ENCODE measurements at regions not wholly inside any gene's neighbourhood (a gene's known extent, or its start where the extent isn't known, plus 50 kb on each side); places are given as distances from the start of the nearest gene placed in this dataset.

- ATAC-seq (no peak), FAIRE-seq (no peak), DNase-seq (ENCODE audit: low spot score) (no peak)
- no TSS peak for BruUV-seq (replicated peaks)
- TF ChIP-seq ZFX (CRISPR knock-in tag; IDR thresholded peaks at IDR 0.05; ENCODE audit: low read depth), result no peak
- no peak for TF ChIP-seq THRA (CRISPR knock-in tag; IDR thresholded peaks at IDR 0.05; ENCODE audit: borderline replicate concordance)
- TF ChIP-seq BCL3 (CRISPR knock-in tag; IDR thresholded peaks at IDR 0.05), result no peak
- TF ChIP-seq ZNF878 (CRISPR knock-in tag; IDR thresholded peaks at IDR 0.05), result no peak
- Histone ChIP-seq H3K27ac (ENCODE audit: extremely low read length, insufficient read depth, low read length) (no peak overlapping the region), H3K9ac (ENCODE audit: insufficient read depth, low read depth, low read length) (no peak overlapping the region), H3K4me3 (replicated peaks in 1 of 3; ENCODE audit: insufficient read depth in 1 of 3, low read depth in 2 of 3, low read length in 3 of 3) (no peak overlapping the region), H3K27me3 (ENCODE audit: control insufficient read depth in 1 of 2, insufficient read depth in 2 of 2, low read length in 2 of 2) (peaks cover 24 to 98% of the 10 kb centered on the region in 2 experiments), H4K20me1 (ENCODE audit: insufficient read depth, low read length) (no peaks in the 10 kb centered on the region; the same call in 1 of the 2 replicates), H3K4me2 (ENCODE audit: low read depth, low read length) (no peak overlapping the region), H3K36me3 (replicated peaks in 1 of 2; ENCODE audit: control insufficient read depth in 1 of 2, insufficient read depth in 2 of 2, low read length in 2 of 2) (no peaks in the 10 kb centered on the region), H2AFZ (ENCODE audit: low read length) (no peak overlapping the region), H3K79me2 (ENCODE audit: insufficient read depth, low read length) (no peaks in the 10 kb centered on the region), H3K9me3 (ENCODE audit: low read length) (no peaks in the 10 kb centered on the region), H3K4me1 (ENCODE audit: insufficient read depth, low read length) (no peaks in the 10 kb centered on the region)
- 12% methylated on average over 13 of the region's 16 CpGs for WGBS (ENCODE audit: low lambda C conversion rate)
- intact Hi-C loops (cut with micrococcal nuclease; ENCODE audit: unreplicated experiment), result no loop called here
- ChIA-PET CTCF (ENCODE audit: low intra/inter-chr PET ratio, low total read pairs) (no interaction called here), POLR2A (no interaction called here)
- in situ Hi-C loops (cut with HindIII; ENCODE audit: extremely low pct_ligation_motif_present, low pct_unique_long_range_greater_than_20kb), result no loop called here
These were observed 238.2 kb downstream of the RBFOX3 start for GRCh38 chr17:79372470-79373238.

GRCh38 chr17:79371984-79372383, 238.9 kb downstream of the RBFOX3 start:
- Histone ChIP-seq H3K36me3 (replicated peaks in 1 of 2; ENCODE audit: control insufficient read depth in 1 of 2, insufficient read depth in 2 of 2, low read length in 2 of 2) (no peaks in the 10 kb centered on the region), H3K4me2 (ENCODE audit: low read depth, low read length) (no peak overlapping the region), H3K4me1 (ENCODE audit: insufficient read depth, low read length) (no peaks in the 10 kb centered on the region), H3K79me2 (ENCODE audit: insufficient read depth, low read length) (no peaks in the 10 kb centered on the region), H3K9ac (ENCODE audit: insufficient read depth, low read depth, low read length) (no peak overlapping the region), H2AFZ (ENCODE audit: low read length) (no peak overlapping the region), H3K9me3 (ENCODE audit: low read length) (no peaks in the 10 kb centered on the region), H3K4me3 (replicated peaks in 1 of 3; ENCODE audit: insufficient read depth in 1 of 3, low read depth in 2 of 3, low read length in 3 of 3) (no peak overlapping the region), H3K27me3 (ENCODE audit: control insufficient read depth in 1 of 2, insufficient read depth in 2 of 2, low read length in 2 of 2) (peaks cover 23 to 97% of the 10 kb centered on the region in 2 experiments), H3K27ac (ENCODE audit: extremely low read length, insufficient read depth, low read length) (no peak overlapping the region), H4K20me1 (ENCODE audit: insufficient read depth, low read length) (no peaks in the 10 kb centered on the region; the same call in 1 of the 2 replicates)
- no peak for FAIRE-seq
- intact Hi-C loops (cut with micrococcal nuclease; ENCODE audit: unreplicated experiment), result no loop called here
- in situ Hi-C loops (cut with HindIII; ENCODE audit: extremely low pct_ligation_motif_present, low pct_unique_long_range_greater_than_20kb), result no loop called here
- no TSS peak for BruUV-seq (replicated peaks)
- DNase-seq (ENCODE audit: low spot score), result no peak
- 8% methylated on average over 5 of the region's 15 CpGs for WGBS (ENCODE audit: low lambda C conversion rate)
- POLR2A ChIA-PET, result no interaction called here
- ATAC-seq, result no peak
- CTCF ChIA-PET (ENCODE audit: low intra/inter-chr PET ratio, low total read pairs), result no interaction called here
- TF ChIP-seq ARID5B (CRISPR knock-in tag; IDR thresholded peaks at IDR 0.05), result no peak
- TF ChIP-seq ISX (CRISPR knock-in tag; conservative IDR thresholded peaks at IDR 0.05), result no peak
- TF ChIP-seq IRF9 (CRISPR knock-in tag; IDR thresholded peaks at IDR 0.05; ENCODE audit: borderline replicate concordance), result no peak
- no peak for TF ChIP-seq ZNF207 (IDR thresholded peaks at IDR 0.05; ENCODE audit: borderline replicate concordance)
- no peak for TF ChIP-seq LCORL (IDR thresholded peaks at IDR 0.05)
- no peak for TF ChIP-seq LCORL (CRISPR knock-in tag; IDR thresholded peaks at IDR 0.05)

All from HepG2 (cell line).